H1 (cell line): ENCODE measurements at regions not wholly inside any gene's neighbourhood (a gene's known extent, or its start where the extent isn't known, plus 50 kb on each side); places are given as distances from the start of the nearest gene placed in this dataset.
A peak's percentile ranks its signal among the peaks of the same experiment; 100 is the strongest.

Source experiments
- CTCF ChIA-PET: fragments of 300-600 bp; sonication (Branson Sonifier 250); formaldehyde crosslinking; loops from one replicate; lab custom pipeline; 2021; ENCODE audit not compliant: partially characterized antibody; lab: Charles Lee
- POLR2A ChIA-PET: fragments of 300-600 bp; sonication (Branson Sonifier 250); formaldehyde crosslinking; loops from one replicate; lab custom pipeline; 2021; ENCODE audit warnings: inconsistent platforms; ENCODE audit not compliant: partially characterized antibody; lab: Charles Lee
- DNase-seq, 2 experiments: peaks; one replicate each; pipeline versions ENCODE4 v3.0.0 to v3.0.0-alpha.2; 2010 to 2022; ENCODE audit warnings: low spot score in 2 of 2, low read depth in 1 of 2, mixed read lengths in 1 of 2
- FAIRE-seq: peaks from 2 replicates; lab custom pipeline; 2011; peaks lifted over from hg19 to GRCh38; lab: Jason Lieb, UNC
- H2AFZ ChIP-seq: 2 replicates; pipeline ENCODE4 v1.8.1; 2012; ENCODE audit warnings: low read length, inconsistent platforms
- H2AK5ac ChIP-seq: 2 replicates; pipeline ENCODE4 v1.6.1; 2013; ENCODE audit warnings: low read depth, low read length
- H2BK120ac ChIP-seq: replicated peaks from 2 replicates; pipeline ENCODE3; 2013; ENCODE audit warnings: low read depth, low read length, inconsistent platforms
- H2BK12ac ChIP-seq: 2 replicates; pipeline ENCODE4 v1.6.1; 2013; ENCODE audit warnings: low read depth, low read length
- H2BK15ac ChIP-seq: 2 replicates; pipeline ENCODE4 v1.6.1; 2013; ENCODE audit warnings: low read length
- H2BK20ac ChIP-seq: 2 replicates; pipeline ENCODE4 v1.6.1; 2013; ENCODE audit warnings: low read length
- H2BK5ac ChIP-seq: 2 replicates; pipeline ENCODE4 v1.6.1; 2013; ENCODE audit warnings: low read depth, low read length
- H3K14ac ChIP-seq: 2 replicates; pipeline ENCODE4 v1.6.1; 2013; ENCODE audit warnings: inconsistent platforms; ENCODE audit not compliant: insufficient read length
- H3K18ac ChIP-seq: 2 replicates; pipeline ENCODE4 v1.6.1; 2013; ENCODE audit warnings: low read length; ENCODE audit errors: extremely low read depth
- H3K23ac ChIP-seq: 2 replicates; pipeline ENCODE4 v1.6.1; 2013; ENCODE audit warnings: inconsistent platforms; ENCODE audit not compliant: insufficient read length
- H3K23me2 ChIP-seq: 2 replicates; pipeline ENCODE4 v1.6.1; 2013; ENCODE audit warnings: low read depth, low read length
- H3K27ac ChIP-seq: 2 replicates; pipeline ENCODE4 v1.6.1; 2011; ENCODE audit warnings: low read depth, low read length, inconsistent platforms
- H3K27me3 ChIP-seq, 4 experiments: replicated peaks in 1 of 4; 1 replicate in 1 of 4; 2 replicates in 3 of 4; pipeline versions ENCODE4 v1.6.1 to v1.8.1; 2011 to 2013; ENCODE audit warnings: low read length in 3 of 4, mild to moderate bottlenecking in 3 of 4, inconsistent platforms in 2 of 4, mixed read lengths in 2 of 4, moderate library complexity in 1 of 4; ENCODE audit not compliant: control insufficient read depth in 3 of 4, insufficient read depth in 3 of 4; ENCODE audit errors: extremely low read depth in 1 of 4
- H3K36me3 ChIP-seq, 4 experiments: 2 replicates each; pipeline versions ENCODE4 v1.6.1 to v1.8.1; 2011 to 2013; ENCODE audit warnings: mild to moderate bottlenecking in 4 of 4, low read length in 3 of 4, moderate library complexity in 2 of 4, control low read depth in 1 of 4, inconsistent platforms in 1 of 4; ENCODE audit not compliant: insufficient read depth in 4 of 4, control insufficient read depth in 2 of 4
- H3K4ac ChIP-seq: replicated peaks from 2 replicates; pipeline ENCODE3; 2013; ENCODE audit warnings: low read length, low read depth, mixed read lengths, inconsistent platforms; ENCODE audit not compliant: insufficient read length
- H3K4me1 ChIP-seq, 4 experiments: replicated peaks in 1 of 4; 1 replicate in 1 of 4; 2 replicates in 3 of 4; pipeline versions ENCODE4 v1.6.1 to v1.8.1; 2011 to 2013; ENCODE audit warnings: low read length in 3 of 4, inconsistent platforms in 2 of 4, mixed read lengths in 1 of 4; ENCODE audit not compliant: insufficient read depth in 4 of 4, control insufficient read depth in 3 of 4
- H3K4me2 ChIP-seq, 2 experiments: 2 replicates each; pipeline versions ENCODE4 v1.6.1 to v1.8.1; 2011 to 2013; ENCODE audit warnings: low read depth in 2 of 2, low read length in 2 of 2, control low read depth in 1 of 2, inconsistent platforms in 1 of 2, mild to moderate bottlenecking in 1 of 2; ENCODE audit not compliant: insufficient read depth in 1 of 2
- H3K4me3 ChIP-seq, 4 experiments: fragments of 200-600, 300-600 bp in 1 of 4; sonication (generic), shearing (Covaris generic), sonication (Bioruptor Twin) in 1 of 4; 2 replicates each; pipeline versions ENCODE4 v1.5.1 to v1.8.1; 2011 to 2016; ENCODE audit warnings: low read length in 4 of 4, low read depth in 3 of 4, control low read depth in 2 of 4, inconsistent platforms in 2 of 4, mild to moderate bottlenecking in 2 of 4, mixed read lengths in 1 of 4, moderate library complexity in 1 of 4; ENCODE audit not compliant: insufficient read depth in 2 of 4; ENCODE audit errors: extremely low read depth in 1 of 4
- H3K56ac ChIP-seq: replicated peaks from 2 replicates; pipeline ENCODE3; 2013; ENCODE audit warnings: low read depth, mild to moderate bottlenecking, mixed read lengths, low read length, inconsistent platforms; ENCODE audit not compliant: insufficient read length
- H3K79me1 ChIP-seq: 2 replicates; pipeline ENCODE4 v1.6.1; 2013; ENCODE audit warnings: low read depth, low read length, control low read depth
- H3K79me2 ChIP-seq, 2 experiments: 2 replicates each; pipeline versions ENCODE4 v1.6.1 to v1.8.1; 2012 to 2013; ENCODE audit warnings: low read length in 2 of 2, mild to moderate bottlenecking in 2 of 2, inconsistent platforms in 1 of 2; ENCODE audit not compliant: insufficient read depth in 2 of 2, control insufficient read depth in 1 of 2
- H3K9ac ChIP-seq, 4 experiments: replicated peaks in 1 of 4; 1 replicate in 1 of 4; 2 replicates in 3 of 4; pipeline versions ENCODE4 v1.6.1 to v1.8.1; 2011 to 2013; ENCODE audit warnings: low read depth in 3 of 4, low read length in 3 of 4, control low read depth in 2 of 4, mild to moderate bottlenecking in 2 of 4, moderate library complexity in 2 of 4, inconsistent platforms in 1 of 4; ENCODE audit errors: extremely low read depth in 1 of 4
- H3K9me3 ChIP-seq, 2 experiments: 2 replicates each; pipeline versions ENCODE4 v1.6.1 to v1.8.1; 2012 to 2013; ENCODE audit warnings: mild to moderate bottlenecking in 2 of 2, moderate library complexity in 2 of 2, control low read depth in 1 of 2, inconsistent platforms in 1 of 2, low read depth in 1 of 2, low read length in 1 of 2, mixed read lengths in 1 of 2; ENCODE audit not compliant: insufficient read depth in 2 of 2
- H4K20me1 ChIP-seq, 2 experiments: replicated peaks in 1 of 2; 2 replicates each; pipeline versions ENCODE3 to v1.8.1; 2011 to 2013; ENCODE audit warnings: inconsistent platforms in 2 of 2, low read length in 2 of 2, mild to moderate bottlenecking in 1 of 2; ENCODE audit not compliant: insufficient read depth in 2 of 2, control insufficient read depth in 1 of 2
- H4K5ac ChIP-seq: 2 replicates; pipeline ENCODE4 v1.6.1; 2013; ENCODE audit warnings: low read length, low read depth, mixed read lengths, inconsistent platforms; ENCODE audit not compliant: insufficient read length
- H4K8ac ChIP-seq: 2 replicates; pipeline ENCODE4 v1.8.0; 2013; ENCODE audit warnings: mild to moderate bottlenecking, moderate library complexity, low read length, inconsistent platforms; ENCODE audit not compliant: insufficient read depth; ENCODE audit errors: extremely low read depth
- H4K91ac ChIP-seq: replicated peaks from 2 replicates; pipeline ENCODE3; 2013; ENCODE audit warnings: low read length, mixed read lengths, inconsistent platforms; ENCODE audit not compliant: insufficient read length
- ATF3 ChIP-seq: IDR thresholded peaks from 2 replicates; pipeline ENCODE4 v1.6.1; 2011; ENCODE audit warnings: low read depth, mild to moderate bottlenecking, low read length; ENCODE audit not compliant: insufficient read depth
- BACH1 ChIP-seq: IDR thresholded peaks from 2 replicates; pipeline ENCODE4 v1.6.1; 2012; ENCODE audit warnings: low read length, improper control_type of control experiment
- BRCA1 ChIP-seq: IDR thresholded peaks from 2 replicates; pipeline ENCODE4 v1.6.1; 2012; ENCODE audit warnings: low read depth, low read length, improper control_type of control experiment
- CBX5 ChIP-seq: fragments of 300-800, 300-1000 bp; sonication (generic); IDR thresholded peaks from 2 replicates; pipeline ENCODE4 v1.7.1; 2016; ENCODE audit warnings: antibody characterized with exemption, low read length, low read depth
- FOSL1 ChIP-seq: IDR thresholded peaks from 2 replicates; pipeline ENCODE4 v1.6.1; 2011; ENCODE audit warnings: mild to moderate bottlenecking, low read depth, low read length, moderate library complexity; ENCODE audit not compliant: insufficient read depth
- JUN ChIP-seq: IDR thresholded peaks from 2 replicates; pipeline ENCODE4 v1.6.1; 2011; ENCODE audit warnings: low read depth, mild to moderate bottlenecking, improper control_type of control experiment, low read length
- KDM1A ChIP-seq: fragments of 200-600, 300-600 bp; sonication (generic); IDR thresholded peaks from 2 replicates; pipeline ENCODE4 v1.7.1; 2016; ENCODE audit warnings: mild to moderate bottlenecking, low read length, borderline replicate concordance
- KDM4A ChIP-seq: IDR thresholded peaks from one replicate; pipeline ENCODE4 v1.7.1; 2012; ENCODE audit warnings: low read depth, mild to moderate bottlenecking, moderate library complexity, low read length, inconsistent platforms; ENCODE audit not compliant: severe bottlenecking
- POLR2A ChIP-seq, 2 experiments: IDR thresholded peaks; 1 replicate in 1 of 2; 2 replicates in 1 of 2; pipeline ENCODE4 v1.6.1; 2011; ENCODE audit warnings: low read depth in 2 of 2, low read length in 2 of 2, mild to moderate bottlenecking in 2 of 2; ENCODE audit errors: control extremely low read depth in 1 of 2
- POLR2AphosphoS5 ChIP-seq: IDR thresholded peaks from 2 replicates; pipeline ENCODE4 v1.6.1; 2011; ENCODE audit warnings: low read depth, low read length
- RAD21 ChIP-seq, 2 experiments: IDR thresholded peaks in 1 of 2; conservative IDR thresholded peaks in 1 of 2; 2 replicates each; pipeline ENCODE4 v1.6.1; 2011; ENCODE audit warnings: low read depth in 2 of 2, low read length in 2 of 2, improper control_type of control experiment in 1 of 2, inconsistent platforms in 1 of 2, mild to moderate bottlenecking in 1 of 2, moderate library complexity in 1 of 2
- RFX5 ChIP-seq: IDR thresholded peaks from 2 replicates; pipeline ENCODE4 v1.6.1; 2011; ENCODE audit warnings: low read depth, low read length, improper control_type of control experiment, borderline replicate concordance
- SP4 ChIP-seq: IDR thresholded peaks from 2 replicates; pipeline ENCODE4 v1.6.1; 2012; ENCODE audit warnings: low read length, inconsistent platforms
- TAF1 ChIP-seq: IDR thresholded peaks from 2 replicates; pipeline ENCODE4 v1.6.1; 2011; ENCODE audit warnings: mild to moderate bottlenecking, low read depth, low read length
- WGBS, 2 experiments: shearing (Covaris generic) in 1 of 2; methylation state at CpG; one replicate each; pipeline versions ENCODE4 v1.1.6 to v1.1.7; 2013 to 2015; ENCODE audit warnings: low lambda C conversion rate in 2 of 2, mixed read lengths in 2 of 2, inconsistent platforms in 1 of 2, low coverage in 1 of 2, missing lambda C conversion rate in 1 of 2; ENCODE audit not compliant: insufficient replicate concordance in 2 of 2, insufficient coverage in 1 of 2, insufficient read length in 1 of 2; ENCODE audit errors: extremely low coverage in 1 of 2, missing lambda C conversion rate in 1 of 2; 5-methylcytosine and 5-hydroxymethylcytosine counted together

- H3K18ac ChIP-seq, result no peak overlapping the region
- H2AFZ ChIP-seq, result peak overlapping the region; percentile 23; the same call in 1 of the 2 replicates
- H3K23me2 ChIP-seq, result no peaks in the 10 kb centered on the region; the same call in 1 of the 2 replicates
- H2BK12ac ChIP-seq, result no peak overlapping the region
- no peaks in the 10 kb centered on the region for H4K20me1 ChIP-seq
- ChIA-PET POLR2A (no interaction called here), CTCF (no interaction called here)
- H3K79me1 ChIP-seq, result no peaks in the 10 kb centered on the region
- H3K4me3 ChIP-seq, result no peak overlapping the region
- H3K27me3 ChIP-seq, result no peaks in the 10 kb centered on the region
- no peak overlapping the region for H4K8ac ChIP-seq
- no peak for FAIRE-seq
- no peak overlapping the region for H2BK15ac ChIP-seq
- H4K91ac ChIP-seq, result no peak overlapping the region
- H2BK120ac ChIP-seq, result no peak overlapping the region
- no peak overlapping the region for H2AK5ac ChIP-seq
- H3K4ac ChIP-seq, result no peak overlapping the region
- peaks cover 6 to 17% (median 12%) of the 10 kb centered on the region in 4 experiments; a peak in 5 of 7 replicates for H3K4me1 ChIP-seq
- H3K9ac ChIP-seq, result no peak overlapping the region
- H3K4me2 ChIP-seq, result no peak overlapping the region
- no peak for DNase-seq
- no peak overlapping the region for H3K56ac ChIP-seq
- no peak overlapping the region for H2BK20ac ChIP-seq
- H3K14ac ChIP-seq, result no peak overlapping the region
- peaks cover 0 to 4% of the 10 kb centered on the region in 2 experiments; a peak in 1 of 4 replicates for H3K9me3 ChIP-seq
- H2BK5ac ChIP-seq, result peak overlapping the region; percentile 22; the same call in 1 of the 2 replicates
- H3K79me2 ChIP-seq, result no peaks in the 10 kb centered on the region
- H3K36me3 ChIP-seq, result no peaks in the 10 kb centered on the region
- 65% methylated on average over 8 of the region's 8 CpGs; no CpG with 5 or more reads in 1 of the 2 experiments for WGBS, 2 experiments
- no peak overlapping the region for H3K27ac ChIP-seq
- H3K23ac ChIP-seq, result no peak overlapping the region
- H4K5ac ChIP-seq, result no peak overlapping the region
- no peak for TF ChIP-seq RFX5
- no peak for TF ChIP-seq BRCA1
- no peak for TF ChIP-seq BACH1
- no peak for TF ChIP-seq JUN
- no peak for TF ChIP-seq ATF3
- TF ChIP-seq SP4, result no peak
- TF ChIP-seq RAD21 (IDR thresholded peaks at IDR 0.05 in 1 of 2, conservative IDR thresholded peaks at IDR 0.05 in 1 of 2; ENCODE audit: low read depth in 2 of 2, low read length in 2 of 2), result no peak
- TF ChIP-seq POLR2A (IDR thresholded peaks at IDR 0.05; ENCODE audit: control extremely low read depth in 1 of 2, low read depth in 2 of 2, low read length in 2 of 2), result no peak
- no peak for TF ChIP-seq POLR2AphosphoS5
- TF ChIP-seq CBX5, result no peak
- no peak for TF ChIP-seq TAF1
- no peak for TF ChIP-seq KDM4A
- no peak for TF ChIP-seq KDM1A
- no peak for TF ChIP-seq FOSL1
Observed at GRCh38 chr3:23646184-23646920, 159.4 kb upstream of the UBE2E1 start.
